ENCODE measurements at regions not wholly inside any gene's neighbourhood (a gene's known extent, or its start where the extent isn't known, plus 50 kb on each side); places are given as distances from the start of the nearest gene placed in this dataset.

DNA sequence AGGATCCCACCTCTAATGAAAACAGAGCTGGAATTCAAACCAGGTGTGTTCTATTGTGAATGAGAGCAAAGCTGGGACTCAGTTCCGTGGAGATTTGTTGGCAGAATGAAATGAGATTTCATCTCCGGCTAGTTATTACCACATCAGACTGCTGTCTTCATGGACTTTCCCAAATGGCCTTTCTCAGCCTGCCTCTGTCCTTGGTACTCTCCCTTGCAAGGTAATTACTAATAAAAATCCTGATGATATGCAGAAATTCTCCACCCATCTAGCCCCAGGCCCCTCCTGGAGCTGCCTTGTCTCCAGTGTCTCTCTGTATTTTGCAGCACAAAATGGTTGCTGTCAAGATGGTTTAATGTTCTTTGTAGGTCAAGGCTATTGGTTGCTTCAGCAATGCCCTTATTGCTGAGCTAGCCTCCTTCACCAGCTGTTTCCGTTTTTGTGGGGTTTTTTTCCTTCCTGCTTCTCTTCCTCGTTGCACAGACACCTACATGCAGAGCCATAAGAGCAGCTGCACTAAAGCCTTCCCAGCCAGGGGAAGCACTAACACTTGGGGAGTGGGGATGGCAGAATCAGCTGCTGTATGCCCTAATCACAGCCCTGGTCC is 185.0 kb upstream of the GHITM start:
- TF ChIP-seq, protein P1, sequence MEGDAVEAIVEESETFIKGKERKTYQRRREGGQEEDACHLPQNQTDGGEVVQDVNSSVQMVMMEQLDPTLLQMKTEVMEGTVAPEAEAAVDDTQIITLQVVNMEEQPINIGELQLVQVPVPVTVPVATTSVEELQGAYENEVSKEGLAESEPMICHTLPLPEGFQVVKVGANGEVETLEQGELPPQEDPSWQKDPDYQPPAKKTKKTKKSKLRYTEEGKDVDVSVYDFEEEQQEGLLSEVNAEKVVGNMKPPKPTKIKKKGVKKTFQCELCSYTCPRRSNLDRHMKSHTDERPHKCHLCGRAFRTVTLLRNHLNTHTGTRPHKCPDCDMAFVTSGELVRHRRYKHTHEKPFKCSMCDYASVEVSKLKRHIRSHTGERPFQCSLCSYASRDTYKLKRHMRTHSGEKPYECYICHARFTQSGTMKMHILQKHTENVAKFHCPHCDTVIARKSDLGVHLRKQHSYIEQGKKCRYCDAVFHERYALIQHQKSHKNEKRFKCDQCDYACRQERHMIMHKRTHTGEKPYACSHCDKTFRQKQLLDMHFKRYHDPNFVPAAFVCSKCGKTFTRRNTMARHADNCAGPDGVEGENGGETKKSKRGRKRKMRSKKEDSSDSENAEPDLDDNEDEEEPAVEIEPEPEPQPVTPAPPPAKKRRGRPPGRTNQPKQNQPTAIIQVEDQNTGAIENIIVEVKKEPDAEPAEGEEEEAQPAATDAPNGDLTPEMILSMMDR (IDR thresholded peaks at IDR 0.05; ENCODE audit: low read depth, low read length), result no peak
- no peak overlapping the region for H3K4me3 ChIP-seq (replicated peaks in 1 of 2; ENCODE audit: low read depth in 2 of 2, low read length in 2 of 2)
- no peak for DNase-seq (ENCODE audit: low read depth in 2 of 2)

DNA sequence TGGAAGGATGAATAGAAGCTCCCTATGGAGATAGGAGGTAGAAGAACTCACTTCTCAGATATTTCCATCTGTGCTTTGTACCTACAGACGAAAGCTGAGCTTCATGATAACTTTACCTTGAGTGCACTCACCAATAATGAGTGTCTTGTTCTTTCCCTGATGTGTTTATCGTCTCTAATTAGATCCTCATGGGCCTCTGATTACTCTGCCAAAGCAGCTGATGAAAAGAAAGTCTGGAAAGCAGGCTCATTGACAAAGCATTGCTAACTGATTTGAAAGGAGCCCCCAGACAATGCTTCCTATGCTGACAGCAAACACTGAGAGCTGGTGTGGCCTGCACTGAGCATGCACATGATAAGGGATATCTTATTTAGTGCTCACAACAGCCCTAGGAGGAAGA is 183.9 kb upstream of the GHITM start:
- TF ChIP-seq, protein P1 (IDR thresholded peaks at IDR 0.05; ENCODE audit: low read depth, low read length), result no peak
- DNase-seq (ENCODE audit: low read depth in 2 of 2), result no peak
- H3K4me3 ChIP-seq (replicated peaks in 1 of 2; ENCODE audit: low read depth in 2 of 2, low read length in 2 of 2), result no peak overlapping the region

DNA sequence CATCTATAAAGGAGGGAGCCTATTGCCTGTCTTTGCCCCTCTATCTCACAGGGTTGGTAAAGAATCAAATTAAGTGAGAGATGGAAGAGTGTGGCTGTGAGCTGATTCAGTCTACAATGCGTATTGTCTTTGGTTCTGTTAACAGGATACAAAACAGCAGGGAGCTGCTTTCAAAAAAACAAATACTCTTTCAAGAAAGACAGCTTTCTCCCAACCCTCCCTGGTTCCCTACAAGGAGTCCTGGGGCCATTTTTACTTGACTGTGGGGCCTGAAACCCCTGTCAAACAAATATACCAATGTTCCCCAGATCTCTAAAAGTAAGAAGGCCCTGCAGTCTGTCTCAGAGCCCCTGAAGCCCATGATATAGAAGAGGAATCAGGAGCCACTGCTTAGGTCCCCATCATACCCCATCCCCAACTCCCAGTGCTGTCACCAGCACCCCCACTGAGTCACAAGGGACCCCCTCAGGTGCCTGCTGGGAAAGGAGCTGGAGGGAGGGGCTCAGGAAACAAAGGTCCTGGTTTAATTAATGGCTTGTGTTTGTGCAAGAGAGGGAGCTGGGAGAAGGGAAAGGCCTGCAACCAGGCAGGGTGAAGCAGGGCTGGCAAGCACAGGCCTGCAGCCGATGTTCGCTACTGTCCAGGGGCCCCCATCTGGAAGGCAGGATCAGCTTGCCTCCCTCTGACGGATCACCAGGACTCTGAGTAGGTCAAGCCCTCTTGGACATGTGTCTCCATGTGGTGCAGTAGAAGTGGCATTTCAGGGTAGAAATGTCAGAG is 182.0 kb upstream of the GHITM start:
- H3K4me3 ChIP-seq (replicated peaks in 1 of 2; ENCODE audit: low read depth in 2 of 2, low read length in 2 of 2), result no peak overlapping the region
- no peak for DNase-seq (ENCODE audit: low read depth in 2 of 2)
- TF ChIP-seq, protein P1 (IDR thresholded peaks at IDR 0.05; ENCODE audit: low read depth, low read length), result no peak

DNA sequence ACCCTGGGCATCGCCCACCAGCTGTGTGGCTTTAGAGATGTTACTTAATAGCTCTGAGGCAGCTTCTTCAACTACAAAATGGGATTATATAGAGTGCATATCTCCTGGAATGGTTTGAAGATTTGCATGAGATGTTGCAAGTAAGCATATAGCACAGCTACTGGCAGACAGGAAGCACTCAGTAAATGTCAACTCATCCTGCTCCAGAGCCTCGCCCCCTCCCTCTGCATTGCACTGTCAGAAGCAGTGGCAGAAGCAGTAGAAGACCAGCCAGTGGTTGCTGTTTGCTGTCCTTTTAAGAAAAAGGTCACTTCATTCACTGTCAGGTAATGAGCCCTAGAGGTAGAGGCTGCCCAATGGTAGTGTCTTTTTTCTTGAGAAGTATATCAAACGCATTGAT is 180.0 kb upstream of the GHITM start:
- DNase-seq (ENCODE audit: low read depth in 2 of 2), result no peak
- TF ChIP-seq, protein P1 (IDR thresholded peaks at IDR 0.05; ENCODE audit: low read depth, low read length), result no peak

DNA sequence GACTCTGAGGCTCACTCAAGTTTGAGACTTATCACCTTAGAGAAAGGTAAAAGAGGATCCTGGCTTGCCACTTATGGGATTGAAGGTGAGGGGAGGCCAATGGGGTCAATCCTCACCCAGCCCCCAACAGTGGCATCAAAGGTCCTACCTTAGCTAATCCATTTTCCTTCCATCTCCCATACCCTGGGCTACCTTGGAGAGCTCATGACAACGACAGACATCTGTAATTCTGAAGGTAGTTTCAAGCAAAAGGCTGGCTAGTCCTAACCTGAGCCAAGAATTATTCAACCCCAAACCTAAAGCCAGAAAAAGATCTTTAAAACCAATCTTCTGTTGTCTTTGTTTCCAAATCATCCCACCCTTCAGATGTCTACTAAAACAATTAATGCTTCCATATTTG is 179.2 kb upstream of the GHITM start:
- DNase-seq (ENCODE audit: low read depth in 2 of 2), result no peak
- TF ChIP-seq, protein P1 (IDR thresholded peaks at IDR 0.05; ENCODE audit: low read depth, low read length), result no peak
- no peak overlapping the region for H3K4me3 ChIP-seq (replicated peaks in 1 of 2; ENCODE audit: low read depth in 2 of 2, low read length in 2 of 2)

More for the DNA sequence above, 180.0 kb upstream of the GHITM start:
- no peak overlapping the region for H3K4me3 ChIP-seq (replicated peaks in 1 of 2; ENCODE audit: low read depth in 2 of 2, low read length in 2 of 2)

DNA sequence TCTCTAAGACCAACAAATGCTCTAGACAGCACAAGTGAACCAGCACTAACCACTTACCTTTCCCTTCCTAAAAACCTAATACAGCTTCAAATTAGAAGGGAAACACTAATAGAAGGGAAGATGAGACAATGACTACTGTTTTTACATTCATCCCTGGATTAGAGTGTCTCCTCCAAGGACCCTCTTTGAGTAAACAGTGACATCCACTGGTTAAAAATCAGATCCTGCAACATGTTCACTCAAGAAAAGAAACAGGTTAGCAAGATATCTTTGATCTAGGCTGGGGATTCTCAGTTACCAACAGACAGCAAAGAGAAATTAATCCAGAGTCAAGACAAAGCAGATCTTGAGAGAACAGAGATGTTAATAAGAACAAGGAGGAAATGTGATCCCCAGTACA is 177.7 kb upstream of the GHITM start:
- no peak overlapping the region for H3K4me3 ChIP-seq (replicated peaks in 1 of 2; ENCODE audit: low read depth in 2 of 2, low read length in 2 of 2)
- TF ChIP-seq, protein P1 (IDR thresholded peaks at IDR 0.05; ENCODE audit: low read depth, low read length), result no peak
- DNase-seq (ENCODE audit: low read depth in 2 of 2), result no peak

Measured in cardiac fibroblast (primary cell).